Fibroblast of the conjunctiva (primary cell): ENCODE measurements at regions not wholly inside any gene's neighbourhood (a gene's known extent, or its start where the extent isn't known, plus 50 kb on each side); places are given as distances from the start of the nearest gene placed in this dataset.
A peak's percentile ranks its signal among the peaks of the same experiment; 100 is the strongest.
"Not testable (repeated sequence)": the region's sequence is repeated elsewhere in the genome, so short reads cannot be mapped to it uniquely, and the experiment has no call there.

Source experiments
- DNase-seq: peaks from one replicate; pipeline ENCODE4 v3.0.0-alpha.2; 2010; ENCODE audit warnings: low read depth

DNA sequence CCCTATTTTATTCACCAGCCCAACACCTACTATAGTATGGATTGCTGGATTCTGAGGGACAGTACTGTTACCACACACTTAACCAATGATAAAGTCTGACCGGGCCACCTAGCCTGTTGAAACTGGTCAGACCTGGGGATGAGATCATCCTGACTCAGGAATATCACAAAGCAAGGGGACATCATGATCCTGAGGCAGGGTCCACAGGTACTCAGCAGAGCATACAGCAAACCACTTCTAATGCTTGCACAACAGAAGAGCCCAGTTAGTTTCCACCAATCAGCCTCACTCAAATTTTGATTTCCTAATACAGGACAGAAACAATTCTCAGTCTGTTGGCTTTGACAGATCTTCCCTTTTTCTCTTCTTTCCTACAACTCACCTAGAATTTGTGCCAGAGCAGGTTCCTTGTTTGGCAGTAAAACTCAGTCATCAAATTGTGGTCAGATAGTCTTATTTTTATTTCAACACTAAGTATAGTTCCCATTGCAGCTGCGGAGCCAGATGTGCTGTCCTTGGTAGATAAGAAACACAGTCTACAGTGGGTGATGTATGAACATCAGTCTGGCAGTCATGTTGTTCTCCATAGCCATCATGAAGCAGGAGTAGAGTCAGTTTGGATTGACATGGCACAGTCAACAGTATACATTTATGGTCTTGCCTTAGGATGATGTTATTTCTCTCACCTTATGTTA, 90.1 kb upstream of the PRR23C start:
- no peak for DNase-seq

DNA sequence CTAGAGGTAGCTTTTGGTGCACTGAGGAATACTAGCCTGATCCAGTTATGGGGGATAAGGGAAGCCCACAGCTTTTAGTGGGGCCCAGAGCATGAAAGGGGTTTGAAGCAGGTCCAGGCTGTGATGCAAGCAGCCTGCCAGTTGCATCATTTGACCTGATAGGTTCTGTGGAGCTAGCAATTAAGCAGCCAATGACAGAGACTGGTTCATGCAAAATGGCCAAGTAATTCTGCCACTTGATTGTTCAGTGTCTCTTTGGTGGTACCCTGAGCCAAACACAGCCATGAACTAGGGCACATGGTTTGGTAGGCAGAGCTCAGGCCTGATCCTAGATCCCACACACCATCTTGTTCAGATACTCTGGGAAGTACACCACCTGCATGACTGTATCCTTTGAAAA, 91.0 kb upstream of the PRR23C start:
- DNase-seq, result no peak

DNA sequence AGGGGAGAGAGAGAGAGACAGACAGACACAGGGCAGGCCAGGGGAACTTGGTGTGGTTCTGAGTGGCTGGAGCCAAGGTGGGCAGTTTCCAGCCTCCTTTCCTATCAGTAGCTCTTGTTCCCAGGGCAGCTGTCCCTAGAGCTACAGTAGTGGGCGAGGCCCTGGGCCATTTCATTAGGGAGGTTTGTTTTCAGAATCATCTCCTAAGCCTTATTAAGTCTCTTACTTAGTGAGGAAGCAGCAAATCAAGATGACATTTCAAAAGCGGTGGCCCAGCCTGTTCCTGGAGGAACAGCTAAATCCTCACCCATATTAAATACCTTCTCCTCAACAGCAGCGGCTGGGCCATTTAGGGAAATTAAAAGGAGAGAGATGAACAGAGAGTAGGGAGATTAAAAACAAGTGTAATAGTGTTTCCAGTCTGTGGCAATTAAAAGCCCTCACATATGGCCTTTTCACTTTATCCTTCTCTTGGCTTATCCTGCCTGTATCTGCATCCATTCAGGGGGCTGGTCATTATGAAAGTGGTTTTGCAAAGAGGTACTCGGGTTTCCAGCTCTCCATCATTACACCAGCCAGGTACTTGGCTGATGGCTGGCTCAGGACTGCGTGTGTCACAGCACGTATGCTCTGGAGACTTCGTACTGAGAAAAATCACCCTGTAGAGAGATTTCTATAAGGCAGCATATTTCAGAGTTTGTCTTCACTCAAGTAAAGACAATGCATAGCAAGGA, 91.9 kb upstream of the PRR23C start:
- no peak for DNase-seq

DNA sequence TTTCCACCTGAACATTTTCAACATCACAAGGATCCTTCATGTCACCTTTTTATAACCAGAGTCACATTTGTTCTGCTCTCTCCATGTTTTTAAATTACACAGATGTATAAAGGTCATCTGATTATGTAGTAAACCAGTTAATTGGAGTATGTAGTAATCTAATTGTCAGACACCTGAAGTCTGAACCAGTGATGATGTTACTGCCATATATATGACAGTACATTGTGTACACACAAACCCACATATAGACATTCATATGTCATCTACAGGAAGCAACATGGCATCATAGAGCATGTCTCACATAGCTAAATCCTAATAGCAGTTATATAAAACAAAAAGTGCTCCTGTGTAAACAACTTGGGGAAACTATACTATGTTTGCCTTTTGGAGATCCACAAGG, 95.9 kb upstream of the PRR23C start:
- DNase-seq, result no peak

DNA sequence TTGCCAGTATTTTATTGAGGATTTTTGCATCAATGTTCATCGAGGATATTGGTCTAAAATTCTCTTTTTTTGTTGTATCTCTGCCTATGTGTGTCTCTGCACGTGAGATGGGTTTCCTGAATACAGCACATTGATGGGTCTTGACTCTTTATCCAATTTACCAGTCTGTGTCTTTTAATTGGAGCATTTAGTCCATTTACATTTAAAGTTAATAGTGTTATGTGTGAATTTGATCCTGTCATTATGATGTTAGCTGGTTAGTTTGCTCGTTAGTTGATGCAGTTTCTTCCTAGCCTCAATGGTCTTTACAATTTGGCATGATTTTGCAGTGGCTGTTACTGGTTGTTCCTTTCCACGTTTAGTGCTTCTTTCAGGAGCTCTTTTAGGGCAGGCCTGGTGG, 101.3 kb upstream of the PRR23C start:
- DNase-seq, result not testable (repeated sequence)

DNA sequence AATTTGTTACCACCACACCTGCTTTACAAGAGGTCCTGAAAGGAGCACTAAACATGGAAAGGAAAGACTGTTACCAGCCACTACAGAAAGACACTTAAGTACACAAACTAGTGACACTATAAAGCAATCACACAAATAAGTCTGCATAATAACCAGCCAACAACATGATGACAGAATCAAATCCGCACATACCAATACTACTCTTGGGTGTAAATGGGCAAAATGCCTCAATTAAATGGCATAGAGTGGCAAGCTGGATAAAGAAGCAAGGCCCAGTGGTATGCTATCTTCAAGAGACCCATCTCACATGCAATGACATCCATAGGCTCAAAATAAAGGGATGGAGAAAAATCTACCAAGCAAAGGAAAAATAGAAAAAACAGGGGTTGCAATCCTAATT, 106.8 kb upstream of the PRR23C start:
- DNase-seq, result no peak

DNA sequence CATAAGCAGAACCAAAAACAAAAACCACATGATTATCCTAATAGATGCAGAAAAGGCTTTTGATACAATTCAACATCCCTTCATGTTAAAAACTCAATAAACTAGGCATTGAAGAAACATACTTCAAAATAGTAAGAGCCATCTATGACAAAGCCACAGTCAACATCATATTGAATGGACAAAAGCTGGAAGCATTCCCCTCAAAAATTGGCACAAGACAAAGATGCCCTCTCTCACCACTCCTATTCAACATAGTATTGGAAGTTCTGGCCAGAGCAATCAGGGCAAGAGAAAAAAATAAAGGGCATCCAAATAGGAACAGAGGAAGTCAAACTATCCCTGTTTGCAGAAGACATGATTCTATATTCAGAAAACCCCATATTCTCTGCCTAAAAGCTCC, 108.7 kb upstream of the PRR23C start:
- DNase-seq, result not testable (repeated sequence)

DNA sequence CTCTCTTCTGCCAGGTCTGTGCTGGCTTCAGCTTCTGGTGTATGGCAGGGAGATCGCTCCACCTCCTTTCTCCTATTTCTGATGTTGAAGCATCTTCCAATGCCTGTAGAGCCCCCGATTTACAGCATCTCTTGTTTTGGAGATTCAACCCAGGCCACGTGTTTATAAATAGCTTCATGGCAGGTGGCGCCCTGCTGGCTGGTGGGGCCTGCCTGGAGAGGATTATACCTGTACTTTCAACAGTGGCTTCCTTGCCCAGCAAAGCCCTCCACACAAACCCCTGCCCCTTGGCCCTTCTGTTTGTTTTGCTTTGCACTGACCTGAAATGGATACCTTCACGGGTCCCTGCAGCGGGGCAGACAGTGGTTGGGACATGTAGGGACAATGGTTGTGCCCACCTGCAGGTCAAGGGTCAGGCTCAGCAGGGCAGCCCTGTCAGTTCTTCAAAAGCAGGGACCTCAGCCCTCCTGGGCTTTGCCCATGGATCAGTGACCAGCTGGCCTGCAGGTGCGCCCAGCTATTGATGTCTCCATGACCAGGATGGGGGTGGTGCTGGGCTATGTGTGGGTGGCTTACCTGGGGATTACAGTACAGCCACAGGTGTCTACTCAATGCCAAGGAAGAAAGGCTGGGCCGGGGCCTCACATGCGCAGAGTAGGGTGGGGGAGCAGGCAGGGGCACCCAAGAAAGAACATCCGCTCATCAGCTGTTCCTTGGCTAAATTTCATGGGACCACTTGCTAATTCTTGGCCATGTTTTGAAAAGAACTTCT, 112.7 kb upstream of the PRR23C start:
- no peak for DNase-seq

DNA sequence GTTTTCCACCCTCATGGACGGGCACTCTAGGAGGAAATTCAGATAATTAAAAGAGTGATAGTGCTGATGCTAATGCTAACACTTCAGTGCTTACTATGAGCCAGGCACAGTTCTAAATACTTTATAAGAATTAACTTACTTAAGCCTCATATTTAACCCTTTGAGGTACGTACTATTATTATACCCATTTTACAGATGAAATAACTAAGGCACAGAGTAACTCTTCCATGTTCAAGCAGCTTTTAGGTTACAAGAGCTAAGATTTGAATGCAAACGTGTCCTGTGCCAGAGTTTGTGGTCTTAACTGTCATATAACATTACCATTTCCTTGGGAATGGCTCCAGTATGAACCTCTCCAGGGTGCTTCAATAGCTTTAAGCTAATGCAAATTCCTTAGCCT, 114.7 kb upstream of the PRR23C start:
- DNase-seq, result no peak

DNA sequence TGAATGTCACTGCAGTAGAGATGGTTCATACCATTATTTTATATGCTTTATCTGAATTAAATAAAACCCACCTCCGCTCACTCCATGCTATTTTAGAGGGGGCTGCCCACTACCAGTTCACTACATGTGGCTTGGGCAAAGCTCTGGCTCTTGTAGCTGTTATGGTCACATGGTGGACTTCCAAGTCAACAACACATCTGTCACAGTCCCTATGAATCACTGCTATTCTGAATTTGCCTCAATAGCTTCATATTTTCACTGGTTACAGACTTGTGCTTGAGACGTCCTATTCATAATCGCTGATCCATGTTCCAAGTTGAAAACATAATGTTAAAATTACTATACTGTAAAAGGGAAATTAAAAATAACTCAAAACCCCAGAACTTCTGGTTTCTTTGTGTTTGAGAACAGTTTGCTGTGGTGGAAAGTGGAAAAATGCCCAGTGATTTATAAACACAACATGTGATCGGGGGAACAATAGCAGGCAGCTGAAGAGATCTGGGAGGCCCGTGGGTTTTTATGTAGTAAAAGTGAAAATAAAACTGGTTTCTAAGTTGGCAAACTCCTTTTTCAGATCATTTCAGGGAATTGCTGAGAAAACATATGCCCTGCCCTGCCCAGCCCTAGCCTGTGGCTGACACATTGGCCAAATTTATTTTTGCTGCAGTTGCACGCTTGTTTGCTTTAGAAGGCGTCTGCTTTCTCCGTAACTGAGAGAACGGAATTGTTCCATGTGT, 128.8 kb upstream of the PRR23C start:
- peak; percentile 31 for DNase-seq

DNA sequence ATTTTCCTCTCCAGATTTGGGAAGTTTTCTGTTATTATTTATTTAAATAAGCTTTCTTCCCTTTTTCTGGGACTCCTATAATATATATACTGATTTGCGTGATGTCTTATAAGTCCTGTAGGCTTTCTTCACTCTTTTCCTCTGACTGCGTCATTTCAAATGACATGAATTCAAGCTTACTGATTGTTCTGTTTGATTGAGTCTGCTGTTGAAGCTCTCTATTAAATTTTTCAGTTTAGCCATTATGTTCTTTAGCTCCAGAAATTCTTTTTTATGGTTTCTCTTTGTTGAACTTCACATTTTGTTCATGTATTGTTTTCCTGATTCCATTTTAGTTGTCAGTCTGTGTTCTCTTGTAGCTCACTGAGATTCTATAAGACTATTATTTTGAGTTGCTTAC, 135.8 kb upstream of the PRR23C start:
- no peak for DNase-seq

DNA sequence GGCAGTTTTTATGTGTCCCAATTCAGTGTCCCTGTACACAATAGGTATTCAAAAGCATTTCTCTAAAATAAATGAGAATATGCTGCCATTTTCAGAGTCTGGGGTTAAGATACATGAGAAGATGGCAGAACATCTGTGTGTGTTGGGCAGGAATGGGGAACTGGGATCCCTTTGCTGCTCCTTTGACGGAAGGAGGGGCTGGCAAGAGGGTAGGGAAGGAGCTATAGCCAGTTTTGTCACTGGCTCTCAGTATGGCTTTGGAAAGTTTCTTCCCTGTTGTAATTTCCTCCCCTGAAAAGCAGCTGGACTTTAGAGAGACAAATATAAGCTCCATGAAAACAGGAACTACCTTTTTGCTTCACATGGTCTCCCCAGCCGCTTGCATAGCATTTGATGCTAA, 137.5 kb upstream of the PRR23C start:
- no peak for DNase-seq

DNA sequence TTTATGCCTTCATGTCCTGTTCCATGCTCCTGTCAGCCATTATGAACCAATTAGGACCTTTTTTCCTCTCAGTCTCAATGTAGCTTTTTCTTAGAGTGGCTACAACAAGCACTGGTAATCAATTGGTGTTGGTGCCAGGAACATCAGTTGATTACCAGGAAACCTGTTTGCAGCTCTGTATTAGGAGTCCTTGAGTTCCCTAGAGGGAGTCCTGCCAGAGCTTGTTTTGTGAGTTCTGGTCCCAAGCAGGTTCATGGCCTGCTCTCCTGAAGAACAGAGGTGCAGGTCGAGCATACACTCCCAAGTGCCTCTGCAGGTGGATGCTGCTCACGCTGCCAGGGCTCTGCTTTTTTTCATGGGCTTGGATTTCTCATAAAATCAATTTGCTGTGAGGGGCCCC, 137.9 kb upstream of the PRR23C start:
- DNase-seq, result no peak

DNA sequence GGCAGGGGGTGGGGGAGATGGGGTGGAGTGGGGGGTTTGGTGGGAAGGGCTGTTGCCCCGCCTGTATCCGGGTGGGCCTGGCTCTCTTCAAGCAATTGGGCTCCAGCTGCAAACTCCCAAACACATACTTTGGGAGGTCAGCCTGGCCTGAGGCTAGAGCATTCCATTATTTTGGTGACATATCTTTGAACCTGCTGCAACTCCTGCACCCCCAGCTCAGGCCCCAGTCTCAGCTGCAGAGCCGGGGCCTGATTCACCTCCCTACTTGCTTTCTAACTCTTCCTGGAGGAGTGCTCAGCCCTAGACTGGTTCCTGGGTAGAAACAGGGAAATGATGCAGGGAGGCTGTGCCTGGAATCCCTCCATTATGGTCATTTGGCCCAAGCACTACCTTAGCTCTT, 140.8 kb upstream of the PRR23C start:
- no peak for DNase-seq

DNA sequence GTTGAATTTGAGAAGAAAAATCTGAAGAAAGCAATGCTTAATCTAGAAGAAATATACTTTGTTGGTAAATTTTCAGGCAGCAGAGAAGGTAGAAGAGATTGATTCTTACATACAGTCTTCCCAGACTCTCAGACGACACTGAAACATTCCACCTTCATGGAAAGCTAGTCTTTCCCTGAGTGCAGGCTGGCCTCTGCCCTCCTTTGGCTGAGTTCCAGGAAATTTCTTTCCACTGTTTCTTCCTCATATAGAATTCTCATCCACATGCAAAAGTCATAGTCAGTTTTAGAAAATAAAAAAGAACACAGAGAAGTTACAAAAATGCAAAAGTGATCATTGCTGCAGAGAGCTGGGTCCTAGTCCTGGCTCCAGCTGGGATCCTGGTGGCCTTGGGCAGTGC, 142.5 kb upstream of the PRR23C start:
- DNase-seq, result no peak

DNA sequence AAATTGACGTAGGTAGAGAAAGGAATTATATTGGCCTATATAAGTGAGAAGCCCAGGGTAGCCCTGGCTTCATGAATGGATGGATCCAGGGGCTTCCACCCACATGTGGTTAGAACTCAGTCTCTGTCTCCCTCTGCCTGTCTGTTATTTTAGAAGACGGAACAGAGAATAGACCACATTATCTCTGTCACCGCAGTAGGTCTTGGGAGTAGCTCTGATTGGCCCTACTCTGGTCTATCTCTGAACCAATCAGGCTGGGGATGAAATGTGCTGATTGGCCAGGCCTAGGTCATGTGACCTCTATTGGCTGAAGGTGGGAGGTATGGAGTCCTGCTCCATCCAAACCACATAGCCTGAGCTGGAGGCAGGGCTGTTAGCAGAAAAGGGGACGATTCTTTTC, 143.0 kb upstream of the PRR23C start:
- no peak for DNase-seq

DNA sequence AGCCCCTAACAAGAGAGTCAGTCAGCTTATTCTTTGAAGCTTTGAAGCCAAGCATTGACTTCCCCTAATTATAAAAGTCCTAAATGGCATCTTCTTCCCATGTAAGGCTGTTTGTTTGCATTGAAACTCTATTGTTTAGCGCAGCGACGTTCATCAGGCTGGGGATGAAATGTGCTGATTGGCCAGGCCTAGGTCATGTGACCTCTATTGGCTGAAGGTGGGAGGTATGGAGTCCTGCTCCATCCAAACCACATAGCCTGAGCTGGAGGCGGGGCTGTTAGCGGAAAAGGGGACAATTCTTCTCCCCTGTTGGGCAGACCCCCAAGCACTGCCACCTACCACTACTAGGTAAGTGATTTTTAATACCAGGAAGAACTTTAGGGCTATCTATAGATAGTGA, 145.3 kb upstream of the PRR23C start:
- DNase-seq, result no peak

DNA sequence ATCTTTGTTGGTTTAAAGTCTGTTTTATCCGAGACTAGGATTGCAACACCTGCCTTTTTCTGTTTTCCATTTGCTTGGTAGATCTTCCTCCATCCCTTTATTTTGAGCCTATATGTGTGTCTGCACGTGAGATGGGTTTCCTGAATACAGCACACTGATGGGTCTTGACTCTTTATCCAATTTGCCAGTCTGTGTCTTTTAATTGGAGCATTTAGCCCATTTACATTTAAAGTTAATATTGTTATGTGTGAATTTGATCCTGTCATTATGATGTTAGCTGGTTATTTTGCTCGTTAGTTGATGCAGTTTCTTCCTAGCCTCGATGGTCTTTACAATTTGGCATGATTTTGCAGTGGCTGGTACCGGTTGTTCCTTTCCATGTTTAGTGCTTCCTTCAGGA, 149.4 kb upstream of the MRPS22 start:
- DNase-seq, result not testable (repeated sequence)

DNA sequence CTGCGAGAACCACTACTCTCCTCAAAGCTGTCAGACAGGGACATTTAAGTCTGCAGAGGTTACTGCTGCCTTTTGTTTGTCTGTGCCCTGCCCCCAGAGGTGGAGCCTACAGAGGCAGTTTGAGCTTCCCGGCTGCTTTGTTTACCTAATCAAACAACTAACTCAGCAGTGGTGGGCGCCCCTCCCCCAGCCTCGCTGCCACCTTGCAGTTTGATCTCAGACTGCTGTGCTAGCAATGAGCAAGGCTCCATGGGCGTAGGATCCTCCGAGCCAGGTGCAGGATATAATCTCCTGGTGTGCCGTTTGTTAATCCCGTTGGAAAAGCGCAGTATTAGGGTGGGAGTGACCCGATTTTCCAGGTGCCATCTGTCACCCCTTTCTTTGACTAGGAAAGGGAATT, 147.7 kb upstream of the MRPS22 start:
- DNase-seq, result not testable (repeated sequence)

DNA sequence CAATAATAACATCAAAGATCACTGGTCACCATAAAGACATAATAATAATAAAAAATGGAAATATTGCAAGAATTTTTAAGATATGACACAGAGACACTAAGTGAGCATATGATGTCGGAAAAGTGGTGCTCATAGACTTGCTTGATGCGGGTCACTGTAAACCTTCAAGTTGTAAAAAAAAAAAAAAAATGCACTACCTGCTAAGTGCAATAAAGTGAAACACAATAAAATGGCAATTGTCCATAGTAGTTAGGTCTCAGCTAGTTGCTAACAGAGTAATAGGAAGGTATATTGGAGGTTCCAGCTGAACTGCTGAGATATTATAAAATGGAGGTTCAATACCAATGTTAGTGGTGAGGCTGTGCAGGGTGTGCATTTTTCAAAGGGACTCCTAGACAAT, 146.6 kb upstream of the MRPS22 start:
- DNase-seq, result no peak

DNA sequence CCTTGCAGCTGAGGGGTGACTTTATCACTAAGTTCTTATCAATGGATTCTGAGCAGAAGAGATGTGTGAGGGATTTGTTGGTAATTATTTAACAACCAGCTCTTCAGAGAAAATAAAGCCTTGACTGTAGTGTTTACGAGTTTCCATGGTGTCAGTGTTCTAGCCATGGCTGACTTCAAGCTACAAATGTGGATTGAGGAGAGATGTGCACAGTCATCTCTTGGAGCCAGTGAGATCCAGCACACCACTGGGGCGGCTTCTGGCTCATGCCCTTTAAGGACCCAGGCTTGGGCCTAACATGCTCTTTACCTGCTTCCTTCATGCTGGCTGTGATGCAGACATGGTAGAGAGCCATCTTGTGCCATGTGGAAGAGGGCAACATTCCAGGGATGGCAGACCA, 145.6 kb upstream of the MRPS22 start:
- no peak for DNase-seq

DNA sequence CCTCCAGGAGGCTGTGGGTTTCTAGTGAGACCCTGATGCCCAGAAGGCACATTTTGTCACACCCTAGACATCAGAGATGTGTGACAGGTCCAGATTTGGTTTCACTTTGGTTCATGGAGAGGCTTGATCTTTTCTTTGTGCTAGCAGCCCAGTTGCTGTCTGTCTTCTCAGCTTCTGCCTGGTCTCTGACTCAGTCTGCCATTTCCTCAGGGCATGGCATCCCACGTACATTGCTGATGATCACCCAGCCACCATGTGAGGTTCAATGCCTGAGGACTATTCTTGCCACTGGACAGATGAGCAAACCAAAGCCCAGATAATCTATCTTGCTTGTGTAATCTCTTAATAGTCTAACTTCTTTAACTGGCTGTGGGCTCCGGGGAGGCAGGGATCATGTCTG, 144.9 kb upstream of the MRPS22 start:
- DNase-seq, result no peak
